RWPE1 (cell line): ENCODE measurements at regions not wholly inside any gene's neighbourhood (a gene's known extent, or its start where the extent isn't known, plus 50 kb on each side); places are given as distances from the start of the nearest gene placed in this dataset.
"Not testable (repeated sequence)": the region's sequence is repeated elsewhere in the genome, so short reads cannot be mapped to it uniquely, and the experiment has no call there.

Experiments used
- CTCF ChIA-PET: fragments of 350-600 bp; sonication (Branson Sonifier 250); formaldehyde crosslinking; extraction: SDS; loops from one replicate; lab custom pipeline; 2021; lab: Yijun Ruan, JAX
- POLR2A ChIA-PET: fragments of 400-600 bp; formaldehyde crosslinking; extraction: SDS; loops from one replicate; lab custom pipeline; 2020; ENCODE audit warnings: antibody characterized with exemption; ENCODE audit not compliant: low non-redundant PET; lab: Yijun Ruan, JAX
- DNase-seq: peaks from one replicate; pipeline ENCODE4 v3.0.0; 2012; ENCODE audit warnings: low spot score
- H3K27ac ChIP-seq: fragments of 450-650 bp; 2 replicates; pipeline ENCODE4 v1.5.1; 2017
- CTCF ChIP-seq: fragments of 450-650 bp; conservative IDR thresholded peaks from 2 replicates; pipeline ENCODE4 v1.5.1; 2017; ENCODE audit warnings: low read depth, mild to moderate bottlenecking

GRCh38 chr5:130773813-130774212, 391.2 kb downstream of the HINT1 start:
- ChIA-PET CTCF (interaction anchor here (0.6 to 0.7 kb wide), 2 partner anchors 228 to 567 kb away, joined by 3 read pairs; no protein-coding TSS in a partner anchor), POLR2A (no interaction called here)
- H3K27ac ChIP-seq: no peak overlapping the region
- no peak for TF ChIP-seq CTCF
- peak; percentile 75 for DNase-seq

- DNase-seq: no peak
Observed at GRCh38 chr5:130762031-130762430, 403.0 kb downstream of the HINT1 start.

GRCh38 chr5:130759061-130759460, 406.0 kb downstream of the HINT1 start:
- no peak for DNase-seq
- no peak for TF ChIP-seq CTCF
- H3K27ac ChIP-seq: no peak overlapping the region
- POLR2A ChIA-PET: no interaction called here
- CTCF ChIA-PET: no interaction called here

More at GRCh38 chr5:130762031-130762430, 403.0 kb downstream of the HINT1 start:
- no peak for TF ChIP-seq CTCF
- CTCF ChIA-PET: no interaction called here
- no peak overlapping the region for H3K27ac ChIP-seq
- POLR2A ChIA-PET: no interaction called here

GRCh38 chr5:130747556-130747955, 417.5 kb downstream of the HINT1 start:
- no peak overlapping the region for H3K27ac ChIP-seq
- no peak for DNase-seq
- TF ChIP-seq CTCF: no peak
- ChIA-PET CTCF (interaction anchor here (0.6 kb wide), 1 partner anchor 118 kb away, joined by 3 read pairs; no protein-coding TSS in a partner anchor), POLR2A (no interaction called here)

GRCh38 chr5:130746641-130747040, 418.4 kb downstream of the HINT1 start:
- POLR2A ChIA-PET, H3K27ac ChIP-seq, DNase-seq, CTCF ChIA-PET: not testable (repeated sequence)

- no peak overlapping the region for H3K27ac ChIP-seq
- no peak for TF ChIP-seq CTCF
- CTCF ChIA-PET: interaction anchor here (0.8 kb wide), 1 partner anchor 18 kb away, joined by 4 read pairs; no protein-coding TSS in a partner anchor
- DNase-seq: no peak
- POLR2A ChIA-PET: no interaction called here
Observed at GRCh38 chr5:130743092-130743491, 422.0 kb downstream of the HINT1 start.

GRCh38 chr5:130740047-130740569, 424.9 kb downstream of the HINT1 start:
- H3K27ac ChIP-seq: no peak overlapping the region
- POLR2A ChIA-PET: no interaction called here
- CTCF ChIA-PET: no interaction called here
- no peak for TF ChIP-seq CTCF
- DNase-seq: no peak
